ENCODE measurements at regions not wholly inside any gene's neighbourhood (a gene's known extent, or its start where the extent isn't known, plus 50 kb on each side); places are given as distances from the start of the nearest gene placed in this dataset.

DNA sequence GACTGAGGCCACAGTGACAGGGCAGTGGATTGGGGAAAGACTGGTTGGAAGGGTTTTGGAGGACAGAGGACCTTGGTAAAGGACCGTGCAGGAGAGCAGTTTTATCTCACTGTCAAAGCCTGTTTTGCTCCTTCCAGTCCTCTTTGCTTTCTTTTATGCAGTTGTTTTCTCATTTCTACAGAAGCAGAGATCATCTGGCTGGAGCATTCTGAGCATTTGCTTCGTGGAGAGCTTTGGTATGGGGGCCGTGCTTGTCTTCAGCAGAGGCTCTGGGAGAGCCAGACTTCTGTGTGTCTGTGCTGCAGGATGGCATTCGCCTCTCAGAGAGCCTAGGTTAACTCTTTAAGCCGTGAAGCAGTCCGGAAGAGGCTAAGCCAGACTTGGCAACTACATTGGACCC is 171.8 kb upstream of the TUT7 start:
- H3K27ac Mint-ChIP-seq = no peak overlapping the region
- no peak for DNase-seq
- no peaks in the 10 kb centered on the region for H3K9me3 Mint-ChIP-seq
- H3K27me3 Mint-ChIP-seq = peaks cover 25% of the 10 kb centered on the region
- no peaks in the 10 kb centered on the region for H3K4me1 Mint-ChIP-seq
- H3K36me3 Mint-ChIP-seq = no peaks in the 10 kb centered on the region
- no peak overlapping the region for H3K4me3 Mint-ChIP-seq

DNA sequence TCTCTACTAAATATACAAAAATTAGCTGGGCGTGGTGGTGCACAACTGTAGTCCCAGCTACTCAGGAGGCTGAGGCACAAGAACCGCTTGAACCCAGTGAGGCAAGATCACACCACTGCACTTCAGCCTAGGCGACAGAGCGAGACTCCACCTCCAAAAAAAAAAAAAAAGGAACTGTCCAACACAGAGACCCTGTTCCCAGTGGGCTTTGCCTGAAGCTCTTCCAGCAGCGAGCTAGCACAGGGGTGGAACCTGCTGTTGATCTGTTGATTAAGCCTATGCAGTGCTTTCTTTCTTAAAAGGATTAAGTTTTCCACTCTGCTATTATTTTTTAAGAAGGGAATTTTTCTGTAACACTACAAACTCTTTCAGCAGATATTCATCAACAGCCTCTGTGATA is 171.0 kb upstream of the TUT7 start:
- no peak for DNase-seq
- H3K36me3 Mint-ChIP-seq = no peaks in the 10 kb centered on the region
- no peaks in the 10 kb centered on the region for H3K9me3 Mint-ChIP-seq
- H3K4me3 Mint-ChIP-seq = no peak overlapping the region
- H3K4me1 Mint-ChIP-seq = no peaks in the 10 kb centered on the region
- H3K27ac Mint-ChIP-seq = no peak overlapping the region
- peaks cover 25% of the 10 kb centered on the region for H3K27me3 Mint-ChIP-seq

DNA sequence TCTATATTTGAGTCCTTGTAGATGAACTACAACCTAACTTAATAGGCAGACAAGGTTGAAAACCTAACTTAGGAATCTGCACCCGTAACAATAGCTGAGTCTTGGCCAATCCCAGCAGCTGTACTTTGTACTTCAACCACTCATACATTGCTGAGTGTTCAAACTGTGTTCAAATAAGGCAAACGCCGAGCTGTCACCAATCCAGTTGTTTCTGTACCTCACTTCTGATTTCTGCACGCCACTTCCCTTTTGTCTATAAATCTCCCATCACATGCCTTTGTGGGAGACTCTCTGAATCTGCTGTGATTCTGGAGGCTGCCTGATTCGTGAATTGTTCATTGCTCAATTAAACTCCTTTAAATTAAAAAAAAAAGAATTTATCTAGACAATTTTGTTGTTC is 167.8 kb upstream of the TUT7 start:
- no peaks in the 10 kb centered on the region for H3K4me1 Mint-ChIP-seq
- no peaks in the 10 kb centered on the region for H3K9me3 Mint-ChIP-seq
- peaks cover 9% of the 10 kb centered on the region for H3K27me3 Mint-ChIP-seq
- H3K4me3 Mint-ChIP-seq = no peak overlapping the region
- no peak for DNase-seq
- H3K27ac Mint-ChIP-seq = no peak overlapping the region
- H3K36me3 Mint-ChIP-seq = no peaks in the 10 kb centered on the region

- Mint-ChIP-seq H3K36me3 (no peaks in the 10 kb centered on the region), H3K4me3 (no peak overlapping the region), H3K9me3 (no peaks in the 10 kb centered on the region), H3K27me3 (peaks cover 9% of the 10 kb centered on the region), H3K27ac (no peak overlapping the region), H3K4me1 (no peaks in the 10 kb centered on the region)
- no peak for DNase-seq
These were observed 167.1 kb upstream of the TUT7 start for GRCh38 chr9:86521322-86521721.

GRCh38 chr9:86519066-86519615 is 164.9 kb upstream of the TUT7 start:
- Mint-ChIP-seq H3K27me3 (peaks cover 7% of the 10 kb centered on the region), H3K9me3 (no peaks in the 10 kb centered on the region), H3K27ac (no peak overlapping the region), H3K36me3 (no peaks in the 10 kb centered on the region), H3K4me3 (no peak overlapping the region), H3K4me1 (no peaks in the 10 kb centered on the region)
- no peak for DNase-seq

- Mint-ChIP-seq H3K4me3 (no peak overlapping the region), H3K36me3 (no peaks in the 10 kb centered on the region), H3K27ac (no peak overlapping the region), H3K4me1 (no peaks in the 10 kb centered on the region), H3K27me3 (peaks cover 7% of the 10 kb centered on the region), H3K9me3 (no peaks in the 10 kb centered on the region)
- no peak for DNase-seq
These were observed 163.3 kb upstream of the TUT7 start for GRCh38 chr9:86517475-86517874.

GRCh38 chr9:86516564-86516963 is 162.4 kb upstream of the TUT7 start:
- Mint-ChIP-seq H3K27me3 (peaks cover 7% of the 10 kb centered on the region), H3K27ac (no peak overlapping the region), H3K4me3 (no peak overlapping the region), H3K9me3 (no peaks in the 10 kb centered on the region), H3K4me1 (no peaks in the 10 kb centered on the region), H3K36me3 (no peaks in the 10 kb centered on the region)
- no peak for DNase-seq

DNA sequence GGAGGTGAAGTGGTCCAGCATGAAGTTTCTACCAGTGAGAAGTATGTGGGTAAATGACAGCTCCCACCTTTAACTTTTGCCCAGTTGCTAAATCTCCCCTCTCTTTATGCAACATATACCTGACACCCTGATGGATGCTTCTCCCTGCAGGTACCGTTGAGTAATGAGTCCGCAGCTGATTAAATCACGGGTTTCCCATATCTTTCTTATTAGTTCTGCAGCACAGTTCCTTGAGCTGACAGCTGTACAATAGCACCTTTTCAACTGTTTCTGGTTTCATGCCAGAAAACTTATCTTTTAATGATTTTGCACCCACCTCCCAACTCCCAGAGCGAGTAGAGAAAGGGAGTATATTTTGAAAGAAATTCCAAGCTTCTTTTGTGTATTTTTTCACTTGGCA is 161.0 kb upstream of the TUT7 start:
- H3K4me1 Mint-ChIP-seq = no peaks in the 10 kb centered on the region
- DNase-seq = no peak
- H3K36me3 Mint-ChIP-seq = no peaks in the 10 kb centered on the region
- H3K27me3 Mint-ChIP-seq = peaks cover 11% of the 10 kb centered on the region
- no peak overlapping the region for H3K27ac Mint-ChIP-seq
- H3K9me3 Mint-ChIP-seq = no peaks in the 10 kb centered on the region
- no peak overlapping the region for H3K4me3 Mint-ChIP-seq

- Mint-ChIP-seq H3K9me3 (no peaks in the 10 kb centered on the region), H3K36me3 (no peaks in the 10 kb centered on the region), H3K4me1 (no peaks in the 10 kb centered on the region), H3K4me3 (no peak overlapping the region), H3K27me3 (peaks cover 11% of the 10 kb centered on the region), H3K27ac (no peak overlapping the region)
- no peak for DNase-seq
These were observed 159.2 kb upstream of the TUT7 start for GRCh38 chr9:86513429-86513828.

GRCh38 chr9:86512929-86513328 is 158.7 kb upstream of the TUT7 start:
- H3K27me3 Mint-ChIP-seq = peaks cover 11% of the 10 kb centered on the region
- H3K4me1 Mint-ChIP-seq = no peaks in the 10 kb centered on the region
- H3K27ac Mint-ChIP-seq = no peak overlapping the region
- H3K36me3 Mint-ChIP-seq = no peaks in the 10 kb centered on the region
- no peaks in the 10 kb centered on the region for H3K9me3 Mint-ChIP-seq
- DNase-seq = no peak
- no peak overlapping the region for H3K4me3 Mint-ChIP-seq

DNA sequence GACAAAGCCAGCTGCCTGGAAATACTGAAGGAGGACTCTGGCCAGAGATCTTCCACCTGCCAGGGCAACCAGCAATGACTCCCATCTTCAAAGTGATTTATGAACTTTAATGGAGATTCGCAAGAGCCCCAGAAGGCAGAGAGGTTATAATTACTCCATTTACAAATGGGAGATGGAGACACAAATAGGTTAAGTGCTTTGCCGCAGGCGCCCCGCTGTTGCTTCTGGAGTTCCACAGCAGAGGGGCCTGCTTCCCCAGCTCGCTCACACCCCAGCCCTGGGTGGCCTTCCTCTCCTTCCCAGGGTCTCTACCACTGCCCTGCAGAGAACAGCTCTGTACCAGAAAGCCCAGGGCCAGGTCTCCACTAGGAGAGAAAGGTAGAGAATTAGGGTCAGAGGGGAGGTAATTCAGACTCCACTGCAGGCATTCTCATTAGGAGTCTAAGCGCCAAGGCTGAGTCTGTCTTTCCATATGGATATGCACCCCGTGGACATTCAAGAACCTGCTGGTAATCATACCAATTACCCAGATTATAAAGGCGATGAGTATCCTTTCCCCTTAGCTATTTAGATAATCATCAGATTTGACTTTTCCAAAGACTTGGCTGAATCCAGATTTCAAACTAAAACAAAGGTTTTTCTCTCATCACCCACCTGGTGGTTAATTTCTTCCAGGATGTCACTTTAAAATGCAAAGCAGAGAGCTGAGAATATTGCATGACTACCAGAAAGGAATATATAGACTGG is 157.6 kb upstream of the TUT7 start:
- no peak overlapping the region for H3K27ac Mint-ChIP-seq
- H3K27me3 Mint-ChIP-seq = peaks cover 8% of the 10 kb centered on the region
- H3K4me3 Mint-ChIP-seq = no peak overlapping the region
- no peaks in the 10 kb centered on the region for H3K36me3 Mint-ChIP-seq
- no peak for DNase-seq
- no peaks in the 10 kb centered on the region for H3K4me1 Mint-ChIP-seq
- no peaks in the 10 kb centered on the region for H3K9me3 Mint-ChIP-seq

GRCh38 chr9:86508208-86508903 is 154.1 kb upstream of the TUT7 start:
- H3K4me3 Mint-ChIP-seq = no peak overlapping the region
- no peak for DNase-seq
- no peaks in the 10 kb centered on the region for H3K9me3 Mint-ChIP-seq
- no peaks in the 10 kb centered on the region for H3K4me1 Mint-ChIP-seq
- no peak overlapping the region for H3K27ac Mint-ChIP-seq
- H3K36me3 Mint-ChIP-seq = no peaks in the 10 kb centered on the region
- peaks cover 30% of the 10 kb centered on the region for H3K27me3 Mint-ChIP-seq

DNA sequence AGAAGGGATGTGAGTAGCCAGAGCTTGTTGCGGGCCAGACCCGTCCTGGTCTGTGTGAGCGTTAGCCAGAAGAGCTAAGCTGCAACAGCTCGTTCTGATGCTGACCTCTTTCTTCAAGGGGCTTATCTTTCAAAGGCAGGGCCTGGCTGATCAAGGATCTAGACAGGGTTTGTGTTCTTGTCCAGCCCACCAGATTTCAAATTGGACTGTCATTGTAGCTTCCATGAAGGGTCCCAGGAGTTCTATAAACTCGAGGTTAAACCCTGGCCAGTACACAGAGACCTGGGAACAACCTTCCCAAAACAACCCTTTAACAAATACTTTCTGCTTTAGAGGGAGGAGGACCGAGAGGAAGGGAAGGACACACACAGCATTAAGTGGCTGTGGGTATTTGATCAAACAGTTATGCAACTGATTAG is 153.0 kb upstream of the TUT7 start:
- Mint-ChIP-seq H3K27ac (no peak overlapping the region), H3K4me3 (no peak overlapping the region), H3K36me3 (no peaks in the 10 kb centered on the region), H3K27me3 (peaks cover 34% of the 10 kb centered on the region), H3K4me1 (no peaks in the 10 kb centered on the region), H3K9me3 (no peaks in the 10 kb centered on the region)
- no peak for DNase-seq

DNA sequence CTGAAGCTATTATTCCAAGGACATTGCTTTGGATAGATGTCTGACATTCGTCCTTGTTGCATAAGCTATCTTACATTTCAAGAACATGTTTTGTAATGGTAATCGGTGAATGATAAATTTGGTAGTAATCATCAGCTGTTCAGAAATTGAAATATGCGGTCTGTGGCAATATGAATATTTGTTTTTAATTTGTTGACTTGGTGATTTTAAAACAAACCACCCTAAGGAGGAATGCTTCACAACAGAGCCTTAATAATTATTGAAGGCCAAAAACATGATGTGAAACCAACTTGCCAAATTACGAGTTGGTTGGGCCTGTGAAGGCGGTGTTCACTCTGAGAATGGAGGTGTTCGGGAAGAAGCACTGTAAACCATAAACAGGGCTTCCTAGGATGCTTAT is 149.7 kb upstream of the TUT7 start:
- no peak for DNase-seq
- Mint-ChIP-seq H3K27me3 (peaks cover 35% of the 10 kb centered on the region), H3K4me1 (no peaks in the 10 kb centered on the region), H3K9me3 (no peaks in the 10 kb centered on the region), H3K4me3 (no peak overlapping the region), H3K36me3 (no peaks in the 10 kb centered on the region), H3K27ac (no peak overlapping the region)

DNA sequence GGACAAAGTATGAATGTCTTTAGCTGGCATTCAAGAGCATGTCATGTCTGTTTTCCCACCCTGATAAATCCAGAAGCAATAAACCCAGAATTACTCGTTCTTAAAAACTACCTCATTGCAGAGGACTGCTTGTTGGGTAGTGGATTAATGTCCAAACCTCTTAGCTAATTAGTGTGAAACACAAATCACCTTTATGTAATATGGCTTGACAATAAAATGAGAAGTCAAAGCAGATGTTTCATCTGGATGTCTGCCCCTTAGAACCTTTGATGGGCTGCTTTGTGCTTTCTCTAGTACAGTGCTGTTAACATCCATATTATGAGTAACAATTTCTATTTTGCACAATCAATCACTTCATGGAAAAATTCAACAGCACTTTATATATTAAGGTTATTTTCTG is 149.1 kb upstream of the TUT7 start:
- H3K27me3 Mint-ChIP-seq = peaks cover 35% of the 10 kb centered on the region
- no peak overlapping the region for H3K4me3 Mint-ChIP-seq
- H3K27ac Mint-ChIP-seq = no peak overlapping the region
- no peaks in the 10 kb centered on the region for H3K9me3 Mint-ChIP-seq
- no peaks in the 10 kb centered on the region for H3K4me1 Mint-ChIP-seq
- no peak for DNase-seq
- no peaks in the 10 kb centered on the region for H3K36me3 Mint-ChIP-seq

Measured in activated naive CD8-positive, alpha-beta T cell treated with anti-CD3 and anti-CD28 coated beads for 36 hours (primary cell).